ENCODE measurements at regions not wholly inside any gene's neighbourhood (a gene's known extent, or its start where the extent isn't known, plus 50 kb on each side); places are given as distances from the start of the nearest gene placed in this dataset.

GRCh38 chr11:119906376-119906775, 177.4 kb upstream of the NECTIN1 start:
- no peak for DNase-seq (ENCODE audit: low read depth)

GRCh38 chr11:119905162-119905561, 176.2 kb upstream of the NECTIN1 start:
- DNase-seq (ENCODE audit: low read depth) = no peak

DNA sequence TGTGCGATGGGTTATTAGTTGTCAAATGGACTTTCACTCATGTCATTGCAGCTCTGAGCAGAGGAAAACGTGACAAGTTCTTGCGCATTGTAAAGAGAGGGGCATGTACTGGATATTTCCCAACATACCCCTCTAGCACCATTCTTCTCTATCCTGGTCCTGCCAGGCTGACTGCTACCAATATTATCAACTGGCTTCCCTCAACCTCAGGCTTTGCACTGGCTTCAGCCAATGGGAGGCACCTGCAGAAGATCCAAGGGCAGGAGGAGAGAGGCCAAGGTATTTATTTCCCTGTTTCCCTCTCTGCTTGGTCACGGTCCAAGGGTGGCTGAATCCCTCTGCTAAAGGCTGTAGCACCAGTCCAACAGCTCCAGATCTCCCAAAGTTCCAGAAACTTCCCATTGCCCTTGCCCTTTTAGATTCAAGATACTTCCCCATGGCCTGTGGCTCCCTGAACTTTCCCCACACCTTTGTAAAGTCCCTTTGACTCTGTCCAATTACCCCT, 175.6 kb upstream of the NECTIN1 start:
- DNase-seq (ENCODE audit: low read depth) = no peak

GRCh38 chr11:119903821-119904220, 174.8 kb upstream of the NECTIN1 start:
- DNase-seq (ENCODE audit: low read depth) = no peak

GRCh38 chr11:119903389-119903788, 174.4 kb upstream of the NECTIN1 start:
- no peak for DNase-seq (ENCODE audit: low read depth)

- DNase-seq (ENCODE audit: low read depth) = no peak
Measured at GRCh38 chr11:119902656-119903231, 173.7 kb upstream of the NECTIN1 start.

- DNase-seq (ENCODE audit: low read depth) = no peak
Measured at GRCh38 chr11:119901657-119902577, 172.9 kb upstream of the NECTIN1 start.

DNA sequence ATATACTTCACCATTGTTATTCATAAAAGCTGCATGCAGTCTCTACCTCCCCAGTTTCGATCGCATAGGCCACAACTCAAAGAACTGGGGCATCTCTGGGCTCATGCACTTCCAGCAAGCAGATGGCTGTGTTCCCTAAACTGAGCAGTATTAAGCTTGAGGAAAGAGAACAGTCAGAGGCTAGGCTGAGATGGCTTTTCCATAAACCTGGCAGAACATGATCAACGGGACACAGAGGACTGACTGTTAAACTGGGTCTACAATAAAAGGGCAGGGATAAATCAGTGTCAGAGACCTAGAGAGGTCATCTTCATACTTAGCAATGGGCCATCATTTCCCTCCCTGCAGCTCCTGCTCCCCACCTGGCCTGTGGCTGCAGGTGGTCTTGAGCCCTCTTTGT, 171.0 kb upstream of the NECTIN1 start:
- no peak for DNase-seq (ENCODE audit: low read depth)

- no peak for DNase-seq (ENCODE audit: low read depth)
Measured at GRCh38 chr11:119897576-119897975, 168.6 kb upstream of the NECTIN1 start.

DNA sequence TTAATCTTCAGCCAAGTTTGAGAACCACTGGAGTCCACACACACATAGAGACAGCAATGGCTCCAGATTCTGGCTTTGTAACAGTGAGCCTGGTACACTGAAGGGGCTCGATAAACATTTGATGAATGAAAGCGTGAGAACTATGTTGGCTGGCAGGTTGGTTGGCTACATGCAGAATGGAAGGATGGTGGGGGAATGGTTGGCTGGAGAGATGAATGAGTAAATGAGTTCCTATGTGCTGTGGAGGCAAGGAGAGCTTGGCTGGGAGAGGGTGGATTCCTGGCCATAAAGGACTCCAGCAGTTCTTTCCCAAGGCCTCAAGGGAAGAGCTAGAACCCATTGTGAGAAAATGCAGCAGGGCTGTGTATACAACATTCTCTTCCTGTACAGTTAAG, 168.0 kb upstream of the NECTIN1 start:
- DNase-seq (ENCODE audit: low read depth) = no peak

- no peak for DNase-seq (ENCODE audit: low read depth)
Measured at GRCh38 chr11:119896387-119897045, 167.5 kb upstream of the NECTIN1 start.

DNA sequence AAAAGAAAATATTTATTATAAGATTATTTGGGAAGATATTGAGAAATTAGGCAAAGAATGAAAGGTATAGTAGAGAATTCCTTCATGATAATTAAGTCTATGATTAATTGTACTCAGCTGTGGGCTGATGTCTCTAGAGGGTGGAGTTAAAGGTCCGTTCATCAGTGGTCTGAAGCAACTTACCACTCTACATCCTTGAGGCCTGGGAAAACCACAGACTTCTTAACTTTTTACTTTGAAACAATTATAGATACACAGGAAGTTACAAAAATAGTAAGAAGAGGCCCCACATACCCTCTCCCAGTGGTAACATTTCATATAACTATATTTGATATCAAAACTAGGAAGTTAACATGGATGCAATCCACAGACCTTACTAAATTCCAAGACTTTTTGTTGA, 167.0 kb upstream of the NECTIN1 start:
- DNase-seq (ENCODE audit: low read depth) = no peak

DNA sequence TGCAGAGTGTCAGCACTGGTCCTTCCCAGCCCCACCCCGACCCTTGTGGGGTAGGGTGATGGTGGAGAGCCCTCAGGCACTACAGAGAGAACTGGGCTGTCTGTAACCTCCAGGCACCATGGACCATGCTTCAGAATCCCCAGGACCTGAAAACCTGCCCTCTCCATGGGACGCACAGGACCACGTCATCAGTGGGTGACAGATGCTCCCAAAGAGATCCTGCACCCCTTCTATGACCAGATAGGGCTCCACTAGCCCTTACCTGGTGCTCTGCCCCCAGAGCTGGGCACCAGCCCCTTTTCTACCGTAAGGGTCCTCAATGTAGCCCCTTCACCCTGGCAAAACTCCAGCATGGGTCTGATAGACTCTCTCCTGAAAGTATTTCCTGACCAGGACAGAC, 165.9 kb upstream of the NECTIN1 start:
- no peak for DNase-seq (ENCODE audit: low read depth)

GRCh38 chr11:119892311-119892808, 163.4 kb upstream of the NECTIN1 start:
- peak; percentile 7 for DNase-seq (ENCODE audit: low read depth)

DNA sequence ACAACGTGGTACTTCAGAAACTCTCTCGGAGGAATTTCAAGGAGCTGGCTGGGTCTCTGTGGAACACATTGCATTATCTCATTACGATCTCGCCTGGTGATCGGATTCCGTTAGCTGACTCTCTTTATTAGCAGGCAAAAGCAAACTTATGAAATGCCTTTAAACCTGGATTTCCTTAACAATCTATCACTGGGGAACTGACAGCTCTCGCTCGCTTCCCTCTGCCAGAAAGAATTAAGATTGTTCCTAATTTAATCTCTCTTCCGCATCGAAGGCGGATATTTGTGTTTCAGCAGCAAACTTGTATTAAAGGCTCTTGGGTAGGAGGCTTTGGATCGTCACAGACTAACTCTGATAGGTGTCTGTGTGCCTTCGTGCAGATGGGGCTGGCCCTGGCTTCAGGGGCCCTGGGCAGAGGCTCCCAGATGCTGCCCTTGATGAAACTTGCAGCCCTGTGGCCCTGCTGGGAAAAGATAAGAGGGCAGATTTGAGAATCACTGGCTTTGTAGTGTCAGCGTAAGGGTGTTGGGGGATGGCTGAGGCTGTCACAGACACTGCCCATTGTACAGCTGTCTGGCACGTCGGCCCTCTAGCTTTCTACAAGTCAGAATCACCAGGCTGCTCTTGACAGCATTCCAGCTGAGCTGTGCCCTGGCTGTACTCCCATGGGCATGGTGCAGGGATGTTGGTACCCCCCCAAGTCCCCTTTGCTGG, 162.2 kb upstream of the NECTIN1 start:
- DNase-seq (ENCODE audit: low read depth) = no peak

- no peak for DNase-seq (ENCODE audit: low read depth)
Measured at GRCh38 chr11:119890466-119890865, 161.5 kb upstream of the NECTIN1 start.

GRCh38 chr11:119889728-119890280, 160.8 kb upstream of the NECTIN1 start:
- DNase-seq (ENCODE audit: low read depth) = no peak

- no peak for DNase-seq (ENCODE audit: low read depth)
Measured at GRCh38 chr11:119889111-119889510, 160.1 kb upstream of the NECTIN1 start.

GRCh38 chr11:119888119-119888518, 159.1 kb upstream of the NECTIN1 start:
- DNase-seq (ENCODE audit: low read depth) = no peak

- DNase-seq (ENCODE audit: low read depth) = no peak
Measured at GRCh38 chr11:119886667-119887230, 157.7 kb upstream of the NECTIN1 start.
